ENCODE measurements at regions not wholly inside any gene's neighbourhood (a gene's known extent, or its start where the extent isn't known, plus 50 kb on each side); places are given as distances from the start of the nearest gene placed in this dataset.

DNA sequence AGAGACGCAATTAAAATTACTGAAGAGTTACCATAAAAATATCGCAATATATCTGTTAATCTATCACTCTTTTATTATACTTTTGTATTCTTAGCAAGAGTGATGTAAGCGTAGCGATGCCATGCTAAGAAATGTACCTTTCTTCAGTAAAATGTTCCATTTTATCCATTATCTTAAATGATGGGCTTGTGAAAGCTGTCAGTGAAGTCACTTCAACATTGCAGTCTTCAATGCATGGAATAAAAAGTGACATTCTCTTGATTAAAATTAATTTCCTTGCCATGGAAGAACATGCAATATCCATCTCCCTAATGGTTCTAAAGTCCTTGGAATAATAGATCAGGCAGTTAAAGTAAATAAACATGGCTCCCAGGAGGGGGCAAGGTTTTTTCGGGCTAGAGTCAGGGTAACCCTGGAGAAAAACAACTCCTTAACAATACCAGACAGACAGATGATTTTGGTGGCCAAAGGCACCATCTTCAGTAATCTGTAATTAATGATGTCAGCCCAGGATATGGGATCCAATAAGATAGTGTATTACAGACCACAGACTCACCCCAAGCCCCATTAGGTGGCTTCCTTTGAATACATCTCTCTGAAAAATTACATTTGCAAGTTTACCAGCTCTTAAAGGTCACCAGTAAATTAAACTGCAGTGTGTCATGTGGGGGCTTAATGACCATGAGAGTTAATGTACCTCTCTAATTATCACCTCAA is 677.1 kb downstream of the DTWD2 start:
- Histone ChIP-seq H3K4me3 (no peak overlapping the region), H3K36me3 (no peaks in the 10 kb centered on the region), H3K9me3 (no peaks in the 10 kb centered on the region), H3K4me1 (replicated peaks) (no peaks in the 10 kb centered on the region), H3K27me3 (replicated peaks; ENCODE audit: insufficient read depth) (no peaks in the 10 kb centered on the region), H3K27ac (no peak overlapping the region)
- TF ChIP-seq POLR2A (IDR thresholded peaks at IDR 0.05) (no peak), POLR2AphosphoS5 (IDR thresholded peaks at IDR 0.05) (no peak)
- TF ChIP-seq, protein P1, sequence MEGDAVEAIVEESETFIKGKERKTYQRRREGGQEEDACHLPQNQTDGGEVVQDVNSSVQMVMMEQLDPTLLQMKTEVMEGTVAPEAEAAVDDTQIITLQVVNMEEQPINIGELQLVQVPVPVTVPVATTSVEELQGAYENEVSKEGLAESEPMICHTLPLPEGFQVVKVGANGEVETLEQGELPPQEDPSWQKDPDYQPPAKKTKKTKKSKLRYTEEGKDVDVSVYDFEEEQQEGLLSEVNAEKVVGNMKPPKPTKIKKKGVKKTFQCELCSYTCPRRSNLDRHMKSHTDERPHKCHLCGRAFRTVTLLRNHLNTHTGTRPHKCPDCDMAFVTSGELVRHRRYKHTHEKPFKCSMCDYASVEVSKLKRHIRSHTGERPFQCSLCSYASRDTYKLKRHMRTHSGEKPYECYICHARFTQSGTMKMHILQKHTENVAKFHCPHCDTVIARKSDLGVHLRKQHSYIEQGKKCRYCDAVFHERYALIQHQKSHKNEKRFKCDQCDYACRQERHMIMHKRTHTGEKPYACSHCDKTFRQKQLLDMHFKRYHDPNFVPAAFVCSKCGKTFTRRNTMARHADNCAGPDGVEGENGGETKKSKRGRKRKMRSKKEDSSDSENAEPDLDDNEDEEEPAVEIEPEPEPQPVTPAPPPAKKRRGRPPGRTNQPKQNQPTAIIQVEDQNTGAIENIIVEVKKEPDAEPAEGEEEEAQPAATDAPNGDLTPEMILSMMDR (IDR thresholded peaks at IDR 0.05) = no peak
- no peak for DNase-seq (ENCODE audit: low spot score)
- 94% methylated on average over 5 of the region's 5 CpGs for WGBS
- intact Hi-C loops (cut with DNase I) = no loop called here

GRCh38 chr5:118310401-118310800 is 677.9 kb downstream of the DTWD2 start:
- no peak for DNase-seq (ENCODE audit: low spot score)
- Histone ChIP-seq H3K27me3 (replicated peaks; ENCODE audit: insufficient read depth) (no peaks in the 10 kb centered on the region), H3K4me3 (no peak overlapping the region), H3K36me3 (no peaks in the 10 kb centered on the region), H3K9me3 (no peaks in the 10 kb centered on the region), H3K4me1 (replicated peaks) (no peaks in the 10 kb centered on the region), H3K27ac (no peak overlapping the region)
- TF ChIP-seq POLR2AphosphoS5 (IDR thresholded peaks at IDR 0.05) (no peak), POLR2A (IDR thresholded peaks at IDR 0.05) (no peak)
- TF ChIP-seq, protein P1 (IDR thresholded peaks at IDR 0.05) = no peak
- intact Hi-C loops (cut with DNase I) = no loop called here
- 84% methylated on average over 3 of the region's 3 CpGs for WGBS

DNA sequence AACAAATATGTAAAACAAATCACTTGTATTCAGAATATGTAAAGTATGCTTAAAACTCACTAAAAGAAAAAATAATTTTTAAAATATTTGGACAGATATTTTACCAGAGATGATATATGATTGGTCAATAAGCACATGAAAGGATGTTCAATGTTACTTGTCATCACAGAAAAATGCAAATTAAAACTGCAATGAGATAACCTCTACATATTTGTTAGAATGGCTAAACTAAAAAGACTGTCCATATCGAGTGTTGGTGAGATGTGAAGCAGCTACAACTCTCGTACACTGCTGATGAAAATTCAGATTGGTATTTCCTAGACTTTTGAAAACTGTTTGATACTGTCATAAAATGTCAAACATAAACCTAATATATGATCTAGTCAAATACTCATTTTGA is 685.1 kb downstream of the DTWD2 start:
- no peaks in the 10 kb centered on the region for H3K36me3 ChIP-seq
- no peaks in the 10 kb centered on the region for H3K9me3 ChIP-seq
- TF ChIP-seq, protein P1 (IDR thresholded peaks at IDR 0.05) = no peak
- TF ChIP-seq POLR2AphosphoS5 (IDR thresholded peaks at IDR 0.05) = no peak
- TF ChIP-seq POLR2A (IDR thresholded peaks at IDR 0.05) = no peak
- WGBS = 90% methylated on average over 2 of the region's 2 CpGs
- H3K4me3 ChIP-seq = no peak overlapping the region
- no peaks in the 10 kb centered on the region for H3K27me3 ChIP-seq (replicated peaks; ENCODE audit: insufficient read depth)
- no peak overlapping the region for H3K27ac ChIP-seq
- intact Hi-C loops (cut with DNase I) = no loop called here
- no peak for DNase-seq (ENCODE audit: low spot score)
- no peaks in the 10 kb centered on the region for H3K4me1 ChIP-seq (replicated peaks)

DNA sequence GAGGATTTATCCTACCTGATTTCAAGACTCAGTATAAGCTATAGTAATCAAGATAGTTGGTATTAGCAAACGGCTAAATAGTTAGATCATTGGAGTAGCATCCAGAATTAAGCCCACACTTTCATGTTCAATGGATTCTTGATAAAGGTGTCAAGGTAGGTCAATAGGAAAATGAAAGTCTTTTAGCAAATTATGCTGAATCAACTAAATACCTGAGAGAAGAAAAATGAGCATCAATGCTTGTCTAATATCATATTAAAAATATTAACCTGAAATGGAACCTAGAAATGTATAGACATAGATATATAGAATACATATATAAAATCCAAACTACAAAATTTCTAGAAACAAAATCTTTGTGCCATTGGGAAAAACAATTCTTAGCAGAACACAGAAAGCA is 685.6 kb downstream of the DTWD2 start:
- intact Hi-C loops (cut with DNase I) = no loop called here
- 93% methylated on average over 1 of the region's 1 CpG for WGBS
- TF ChIP-seq POLR2A (IDR thresholded peaks at IDR 0.05) (no peak), POLR2AphosphoS5 (IDR thresholded peaks at IDR 0.05) (no peak)
- TF ChIP-seq, protein P1 (IDR thresholded peaks at IDR 0.05) = no peak

GRCh38 chr5:118301696-118302095 is 686.7 kb downstream of the DTWD2 start:
- TF ChIP-seq POLR2AphosphoS5 (IDR thresholded peaks at IDR 0.05) (no peak), POLR2A (IDR thresholded peaks at IDR 0.05) (no peak)
- TF ChIP-seq, protein P1 (IDR thresholded peaks at IDR 0.05) = no peak
- no peak overlapping the region for H3K27ac ChIP-seq
- intact Hi-C loops (cut with DNase I) = no loop called here
- DNase-seq (ENCODE audit: low spot score) = no peak
- H3K4me1 ChIP-seq (replicated peaks) = no peaks in the 10 kb centered on the region
- H3K4me3 ChIP-seq = no peak overlapping the region
- H3K9me3 ChIP-seq = no peaks in the 10 kb centered on the region
- WGBS = 67% methylated on average over 3 of the region's 3 CpGs
- no peaks in the 10 kb centered on the region for H3K27me3 ChIP-seq (replicated peaks; ENCODE audit: insufficient read depth)
- no peaks in the 10 kb centered on the region for H3K36me3 ChIP-seq

More for the DNA sequence above, 685.6 kb downstream of the DTWD2 start:
- Histone ChIP-seq H3K27ac (no peak overlapping the region), H3K4me3 (no peak overlapping the region), H3K4me1 (replicated peaks) (no peaks in the 10 kb centered on the region), H3K27me3 (replicated peaks; ENCODE audit: insufficient read depth) (no peaks in the 10 kb centered on the region), H3K9me3 (no peaks in the 10 kb centered on the region), H3K36me3 (no peaks in the 10 kb centered on the region)
- DNase-seq (ENCODE audit: low spot score) = no peak
